Calu3 (cell line): ENCODE measurements at regions not wholly inside any gene's neighbourhood (a gene's known extent, or its start where the extent isn't known, plus 50 kb on each side); places are given as distances from the start of the nearest gene placed in this dataset.

Experiments
- BruUV-seq: library from RNA; stranded (reverse); fragments of 400-500 nt; replicated peaks from 2 replicates; lab custom pipeline; 2021; lab: Mats Ljungman, UMichigan
- CTCF ChIA-PET: fragments of 300-600 bp; sonication (Branson Sonifier 250); formaldehyde crosslinking; loops from one replicate; lab custom pipeline; 2022; ENCODE audit warnings: antibody characterized with exemption; lab: Charles Lee
- DNase-seq: peaks from one replicate; pipeline ENCODE4 v3.0.0; 2022
- H3K27ac Mint-ChIP-seq: one replicate; pipeline ENCODE4 v1.8.0; 2022; ENCODE audit warnings: mixed read lengths; ENCODE audit not compliant: unreplicated experiment
- H3K27me3 Mint-ChIP-seq: one replicate; pipeline ENCODE4 v1.8.0; 2022; ENCODE audit warnings: mixed read lengths; ENCODE audit not compliant: unreplicated experiment
- H3K36me3 Mint-ChIP-seq: one replicate; pipeline ENCODE4 v1.8.0; 2022; ENCODE audit warnings: mild to moderate bottlenecking, moderate library complexity, mixed read lengths; ENCODE audit not compliant: insufficient read depth, unreplicated experiment
- H3K4me1 Mint-ChIP-seq: one replicate; pipeline ENCODE4 v1.8.0; 2022; ENCODE audit warnings: mild to moderate bottlenecking, low read depth, mixed read lengths; ENCODE audit not compliant: unreplicated experiment
- H3K4me3 Mint-ChIP-seq: one replicate; pipeline ENCODE4 v1.8.0; 2022; ENCODE audit warnings: mild to moderate bottlenecking, low read depth, moderate library complexity, mixed read lengths; ENCODE audit not compliant: unreplicated experiment
- H3K9me3 Mint-ChIP-seq: one replicate; pipeline ENCODE4 v1.8.0; 2022; ENCODE audit warnings: low read depth, mixed read lengths; ENCODE audit not compliant: unreplicated experiment
- intact Hi-C: fragments of 100-400 bp; cut with micrococcal nuclease; formaldehyde crosslinking; loops from one replicate; pipeline ENCODE4 v1.10.0; 2022; ENCODE audit not compliant: unreplicated experiment
- TF ChIP-seq, protein P1 (sequence below): fragments of 200-600 bp; IDR thresholded peaks from one replicate; pipeline ENCODE4 v1.8.0; 2022; ENCODE audit warnings: antibody characterized with exemption; ENCODE audit not compliant: unreplicated experiment

- CTCF ChIA-PET, result no interaction called here
- no peaks in the 10 kb centered on the region for H3K36me3 Mint-ChIP-seq
- intact Hi-C loops, result no loop called here
- H3K9me3 Mint-ChIP-seq, result no peaks in the 10 kb centered on the region
- TF ChIP-seq, protein P1, sequence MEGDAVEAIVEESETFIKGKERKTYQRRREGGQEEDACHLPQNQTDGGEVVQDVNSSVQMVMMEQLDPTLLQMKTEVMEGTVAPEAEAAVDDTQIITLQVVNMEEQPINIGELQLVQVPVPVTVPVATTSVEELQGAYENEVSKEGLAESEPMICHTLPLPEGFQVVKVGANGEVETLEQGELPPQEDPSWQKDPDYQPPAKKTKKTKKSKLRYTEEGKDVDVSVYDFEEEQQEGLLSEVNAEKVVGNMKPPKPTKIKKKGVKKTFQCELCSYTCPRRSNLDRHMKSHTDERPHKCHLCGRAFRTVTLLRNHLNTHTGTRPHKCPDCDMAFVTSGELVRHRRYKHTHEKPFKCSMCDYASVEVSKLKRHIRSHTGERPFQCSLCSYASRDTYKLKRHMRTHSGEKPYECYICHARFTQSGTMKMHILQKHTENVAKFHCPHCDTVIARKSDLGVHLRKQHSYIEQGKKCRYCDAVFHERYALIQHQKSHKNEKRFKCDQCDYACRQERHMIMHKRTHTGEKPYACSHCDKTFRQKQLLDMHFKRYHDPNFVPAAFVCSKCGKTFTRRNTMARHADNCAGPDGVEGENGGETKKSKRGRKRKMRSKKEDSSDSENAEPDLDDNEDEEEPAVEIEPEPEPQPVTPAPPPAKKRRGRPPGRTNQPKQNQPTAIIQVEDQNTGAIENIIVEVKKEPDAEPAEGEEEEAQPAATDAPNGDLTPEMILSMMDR, result no peak
- no peaks in the 10 kb centered on the region for H3K27me3 Mint-ChIP-seq
- no peak for DNase-seq
- no peaks in the 10 kb centered on the region for H3K4me1 Mint-ChIP-seq
- H3K4me3 Mint-ChIP-seq, result no peak overlapping the region
- H3K27ac Mint-ChIP-seq, result no peak overlapping the region
- no TSS peak for BruUV-seq
Measured at GRCh38 chr2:8073916-8074315, 607.9 kb upstream of the ID2 start.

GRCh38 chr2:8076448-8077342, 605.2 kb upstream of the ID2 start:
- no TSS peak for BruUV-seq
- Mint-ChIP-seq H3K9me3 (no peaks in the 10 kb centered on the region), H3K27me3 (no peaks in the 10 kb centered on the region), H3K27ac (no peak overlapping the region), H3K4me3 (no peak overlapping the region), H3K4me1 (no peaks in the 10 kb centered on the region), H3K36me3 (no peaks in the 10 kb centered on the region)
- intact Hi-C loops, result no loop called here
- no peak for DNase-seq
- CTCF ChIA-PET, result interaction anchor here (0.6 kb wide), 1 partner anchor 159 kb away, joined by 6 read pairs; no protein-coding TSS in a partner anchor
- TF ChIP-seq, protein P1, result no peak

GRCh38 chr2:8078705-8079104, 603.2 kb upstream of the ID2 start:
- BruUV-seq, result no TSS peak
- Mint-ChIP-seq H3K27ac (no peak overlapping the region), H3K27me3 (no peaks in the 10 kb centered on the region), H3K9me3 (no peaks in the 10 kb centered on the region), H3K4me3 (no peak overlapping the region), H3K36me3 (no peaks in the 10 kb centered on the region), H3K4me1 (no peaks in the 10 kb centered on the region)
- intact Hi-C loops, result no loop called here
- CTCF ChIA-PET, result no interaction called here
- TF ChIP-seq, protein P1, result no peak
- DNase-seq, result no peak

GRCh38 chr2:8080063-8080462, 601.8 kb upstream of the ID2 start:
- intact Hi-C loops, result no loop called here
- no peak for DNase-seq
- Mint-ChIP-seq H3K4me1 (no peaks in the 10 kb centered on the region), H3K27ac (no peak overlapping the region), H3K9me3 (no peaks in the 10 kb centered on the region), H3K27me3 (no peaks in the 10 kb centered on the region), H3K4me3 (no peak overlapping the region), H3K36me3 (no peaks in the 10 kb centered on the region)
- CTCF ChIA-PET, result no interaction called here
- TF ChIP-seq, protein P1, result no peak
- BruUV-seq, result no TSS peak
